ENCODE measurements at regions not wholly inside any gene's neighbourhood (a gene's known extent, or its start where the extent isn't known, plus 50 kb on each side); places are given as distances from the start of the nearest gene placed in this dataset.

DNA sequence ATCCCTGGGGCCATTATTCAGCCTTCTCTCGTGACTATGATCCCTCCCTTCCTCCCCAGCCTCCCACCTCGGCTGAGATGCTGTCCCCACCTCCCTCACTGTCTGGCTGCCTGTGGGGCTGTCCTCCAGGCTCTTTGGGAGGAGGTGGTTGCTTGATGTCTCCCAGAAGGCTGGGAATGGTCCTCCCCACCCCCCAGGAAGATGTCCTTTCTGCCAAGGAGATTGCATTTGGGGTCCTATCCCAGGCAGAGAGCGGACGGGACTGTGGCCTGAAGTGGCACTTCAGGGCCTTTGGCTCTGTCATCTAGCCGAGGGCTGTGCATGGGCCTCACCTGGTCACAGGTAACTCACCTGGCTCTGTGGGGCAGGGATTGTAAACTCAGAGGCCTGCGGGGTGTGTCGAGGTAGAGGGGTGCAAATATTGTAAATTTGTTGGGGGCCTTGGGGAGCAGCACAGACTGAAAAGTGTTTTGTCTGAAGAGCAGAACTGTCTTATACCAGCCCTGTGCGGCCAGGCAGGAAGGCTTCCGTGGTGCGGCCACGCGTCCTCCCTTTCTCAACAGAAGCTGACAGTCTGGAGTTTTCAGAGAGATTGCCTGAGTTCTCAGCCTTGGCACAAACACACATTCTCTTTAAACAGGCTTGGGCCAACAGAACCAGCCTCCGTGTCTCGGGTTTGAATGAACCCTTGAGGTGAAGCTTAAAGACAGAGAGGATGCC is 177.9 kb downstream of the SEC14L1 start:
- Histone ChIP-seq H3K4me1 (ENCODE audit: control insufficient read depth, insufficient read depth, low read length) (peaks cover 64% of the 10 kb centered on the region), H3K9ac (ENCODE audit: low read length in 2 of 2) (peak overlapping the region; percentile 65 to 75), H3K4me3 (ENCODE audit: low read length in 2 of 2) (peak overlapping the region in 1 of 2 donors; percentile 79)

DNA sequence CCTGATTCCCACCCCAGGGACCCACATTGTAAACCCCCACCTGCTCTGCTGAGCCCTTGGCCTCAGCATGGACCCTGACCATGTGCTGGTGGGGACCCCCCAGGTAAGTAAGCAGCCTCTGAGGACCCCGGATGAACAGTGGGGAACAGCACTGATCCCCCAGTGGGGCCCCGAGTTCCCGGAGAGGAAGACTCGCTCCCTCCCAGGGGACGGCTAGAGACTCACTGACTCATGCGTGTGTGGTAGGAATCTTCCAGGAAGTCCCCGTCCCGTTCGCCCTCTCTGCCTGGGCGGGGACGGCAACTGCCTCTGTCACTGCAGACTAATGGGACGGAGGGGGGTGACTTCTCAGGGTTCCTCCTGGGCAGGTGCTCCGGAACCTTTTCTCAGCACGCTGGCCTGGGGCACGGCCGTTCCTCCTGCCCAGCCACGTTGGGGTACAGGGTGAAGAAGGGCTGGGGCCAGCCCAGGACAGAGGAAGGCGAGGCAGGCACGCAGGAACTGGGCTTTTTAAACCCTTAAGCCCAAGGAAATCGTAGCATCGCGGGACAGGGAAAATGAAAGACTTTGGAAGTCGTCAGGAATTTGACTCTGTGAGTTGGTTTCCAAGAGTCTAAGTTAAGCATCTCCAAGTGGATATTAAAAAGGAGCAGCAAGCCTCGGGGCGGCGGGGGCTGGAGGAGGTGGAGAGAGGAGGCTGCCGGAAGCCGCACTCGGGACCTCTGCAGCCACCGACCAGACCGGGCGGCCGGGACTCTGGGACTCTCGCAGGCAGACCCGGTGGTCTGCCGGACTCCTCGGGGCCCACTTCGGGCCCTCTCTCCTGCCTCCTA is 178.7 kb downstream of the SEC14L1 start:
- H3K27ac ChIP-seq (ENCODE audit: low read length), result peak overlapping the region; percentile 92
- peaks cover 70% of the 10 kb centered on the region for H3K4me1 ChIP-seq (ENCODE audit: control insufficient read depth, insufficient read depth, low read length)
- H3K9me3 ChIP-seq (ENCODE audit: control insufficient read depth in 2 of 2, low read length in 2 of 2), result no peaks in the 10 kb centered on the region
- peak overlapping the region; percentile 61 to 79 for H3K4me3 ChIP-seq (ENCODE audit: low read length in 2 of 2)
- peak overlapping the region; percentile 70 to 75 for H3K9ac ChIP-seq (ENCODE audit: low read length in 2 of 2)
- H3K27me3 ChIP-seq (ENCODE audit: control insufficient read depth in 1 of 2, insufficient read depth in 2 of 2, low read length in 2 of 2), result no peaks in the 10 kb centered on the region
- H3K36me3 ChIP-seq (ENCODE audit: control insufficient read depth in 2 of 2, insufficient read depth in 2 of 2, low read length in 2 of 2), result no peaks in the 10 kb centered on the region

More for the DNA sequence above, 177.9 kb downstream of the SEC14L1 start:
- H3K27me3 ChIP-seq (ENCODE audit: control insufficient read depth in 1 of 2, insufficient read depth in 2 of 2, low read length in 2 of 2), result no peaks in the 10 kb centered on the region
- no peaks in the 10 kb centered on the region for H3K9me3 ChIP-seq (ENCODE audit: control insufficient read depth in 2 of 2, low read length in 2 of 2)
- no peaks in the 10 kb centered on the region for H3K36me3 ChIP-seq (ENCODE audit: control insufficient read depth in 2 of 2, insufficient read depth in 2 of 2, low read length in 2 of 2)
- H3K27ac ChIP-seq (ENCODE audit: low read length), result peak overlapping the region; percentile 92

DNA sequence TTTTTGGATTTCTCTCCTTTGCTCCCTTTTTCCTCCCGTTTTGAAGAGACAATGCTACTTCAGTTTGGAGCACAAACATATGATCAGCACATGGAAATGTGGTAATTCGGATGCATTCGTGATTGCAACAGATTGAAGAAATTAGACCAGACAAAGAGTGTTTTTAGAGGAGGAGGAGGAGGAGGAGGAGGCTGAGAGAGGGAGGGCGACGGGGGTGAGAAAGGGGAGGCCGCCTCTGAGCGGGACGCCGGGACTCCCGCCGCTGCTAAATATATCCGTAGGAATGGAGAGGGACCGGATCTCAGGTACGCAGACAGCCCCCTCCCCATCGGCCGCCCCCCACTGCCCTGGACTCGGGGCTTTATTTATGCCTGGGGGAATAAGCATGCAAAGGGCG is 179.3 kb downstream of the SEC14L1 start:
- Histone ChIP-seq H3K4me1 (ENCODE audit: control insufficient read depth, insufficient read depth, low read length) (peaks cover 68% of the 10 kb centered on the region), H3K4me3 (ENCODE audit: low read length in 2 of 2) (peak overlapping the region; percentile 61 to 79), H3K9ac (ENCODE audit: low read length in 2 of 2) (peak overlapping the region; percentile 70 to 75), H3K27ac (ENCODE audit: low read length) (peak overlapping the region; percentile 92), H3K36me3 (ENCODE audit: control insufficient read depth in 2 of 2, insufficient read depth in 2 of 2, low read length in 2 of 2) (no peaks in the 10 kb centered on the region), H3K27me3 (ENCODE audit: control insufficient read depth in 1 of 2, insufficient read depth in 2 of 2, low read length in 2 of 2) (no peaks in the 10 kb centered on the region), H3K9me3 (ENCODE audit: control insufficient read depth in 2 of 2, low read length in 2 of 2) (no peaks in the 10 kb centered on the region)

DNA sequence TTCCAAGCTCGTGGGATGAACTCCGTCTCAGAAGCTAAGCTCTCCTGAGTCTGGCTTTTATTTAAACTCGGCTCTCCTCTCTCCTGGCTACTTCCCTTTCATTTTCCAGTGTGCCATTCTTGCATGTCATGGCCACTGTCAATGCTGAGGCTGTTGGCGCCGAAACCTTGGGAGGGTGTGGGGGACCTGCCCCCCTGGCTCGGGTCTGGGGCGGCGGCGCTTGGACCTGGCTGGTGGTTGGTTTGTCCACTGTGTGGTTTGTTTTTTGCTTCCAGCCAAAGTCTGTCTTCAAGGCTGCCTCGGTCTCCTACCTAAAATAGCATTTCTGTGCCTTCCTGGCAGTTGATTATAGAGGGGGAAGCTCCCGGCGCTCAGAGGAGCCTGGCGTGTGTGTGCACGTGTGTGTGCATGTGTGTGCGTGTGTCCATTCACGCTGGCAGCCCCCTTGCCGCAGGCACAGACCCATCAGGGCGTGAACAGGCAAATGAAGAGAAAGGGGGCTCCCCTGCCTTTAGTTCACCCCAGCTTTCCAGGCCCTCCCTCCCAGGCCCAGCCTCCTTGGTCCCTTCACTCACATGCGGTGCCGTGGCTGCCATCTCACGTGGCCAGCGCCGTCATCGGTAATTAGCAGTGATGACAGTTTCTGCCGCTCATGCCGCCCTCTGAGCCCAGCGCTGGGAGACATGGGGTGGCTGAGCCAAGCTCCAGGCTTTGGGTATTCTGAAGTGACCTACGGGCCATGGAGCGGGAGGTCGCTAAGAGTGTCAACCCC is 179.9 kb downstream of the SEC14L1 start:
- Histone ChIP-seq H3K4me3 (ENCODE audit: low read length in 2 of 2) (peak overlapping the region; percentile 61 to 79), H3K9ac (ENCODE audit: low read length in 2 of 2) (peak overlapping the region; percentile 69 to 70), H3K4me1 (ENCODE audit: control insufficient read depth, insufficient read depth, low read length) (peaks cover 72% of the 10 kb centered on the region)

DNA sequence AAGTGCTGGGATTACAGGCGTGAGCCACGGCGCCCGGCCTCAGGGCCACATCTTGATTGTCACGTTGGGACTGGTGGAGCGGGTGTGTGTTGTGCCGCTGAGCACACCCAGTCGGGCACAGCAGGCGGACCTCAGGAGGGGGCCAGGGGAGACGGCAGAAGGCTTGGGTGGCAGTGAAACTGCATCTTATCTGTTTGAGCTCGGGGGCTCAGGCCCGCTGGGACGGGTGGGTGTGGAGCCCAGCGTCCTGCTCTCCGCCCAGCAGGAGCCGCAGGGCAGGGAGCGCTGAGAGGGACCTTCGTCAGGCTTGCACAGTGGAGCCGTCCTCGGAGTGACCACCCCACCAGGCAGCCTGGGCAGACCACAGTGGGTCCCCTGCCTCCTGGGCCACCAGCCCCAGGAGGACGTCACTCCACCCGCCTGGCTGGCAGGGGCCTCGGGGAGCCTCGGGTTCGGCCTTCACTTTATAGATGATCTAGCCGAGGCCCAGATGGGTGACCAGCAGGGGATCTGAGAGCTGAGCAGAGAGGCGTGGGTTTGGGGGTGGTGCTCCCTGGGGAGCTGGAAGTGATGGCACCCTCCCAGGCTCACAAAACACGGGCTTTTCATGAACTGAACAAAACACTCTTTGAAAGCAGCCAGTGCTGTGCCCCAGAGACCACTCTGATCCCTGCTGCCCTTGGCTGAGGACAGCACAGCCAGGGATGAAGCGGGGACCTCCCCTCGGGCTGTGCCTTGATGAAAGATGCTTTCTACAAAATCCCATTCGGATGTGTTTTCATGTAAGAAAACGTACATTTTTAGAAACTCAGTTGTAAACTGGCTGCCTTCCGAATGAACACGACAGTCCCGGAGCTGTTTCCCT is 181.1 kb downstream of the SEC14L1 start:
- Histone ChIP-seq H3K4me1 (ENCODE audit: control insufficient read depth, insufficient read depth, low read length) (peaks cover 73% of the 10 kb centered on the region), H3K9me3 (ENCODE audit: control insufficient read depth in 2 of 2, low read length in 2 of 2) (no peaks in the 10 kb centered on the region), H3K4me3 (ENCODE audit: low read length in 2 of 2) (peak overlapping the region in 1 of 2 donors; percentile 57), H3K36me3 (ENCODE audit: control insufficient read depth in 2 of 2, insufficient read depth in 2 of 2, low read length in 2 of 2) (no peaks in the 10 kb centered on the region), H3K9ac (ENCODE audit: low read length in 2 of 2) (peak overlapping the region in 1 of 2 donors; percentile 66), H3K27me3 (ENCODE audit: control insufficient read depth in 1 of 2, insufficient read depth in 2 of 2, low read length in 2 of 2) (no peaks in the 10 kb centered on the region), H3K27ac (ENCODE audit: low read length) (peak overlapping the region; percentile 92)

More for the DNA sequence above, 179.9 kb downstream of the SEC14L1 start:
- H3K9me3 ChIP-seq (ENCODE audit: control insufficient read depth in 2 of 2, low read length in 2 of 2), result no peaks in the 10 kb centered on the region
- H3K27me3 ChIP-seq (ENCODE audit: control insufficient read depth in 1 of 2, insufficient read depth in 2 of 2, low read length in 2 of 2), result no peaks in the 10 kb centered on the region
- H3K27ac ChIP-seq (ENCODE audit: low read length), result peak overlapping the region; percentile 92
- H3K36me3 ChIP-seq (ENCODE audit: control insufficient read depth in 2 of 2, insufficient read depth in 2 of 2, low read length in 2 of 2), result no peaks in the 10 kb centered on the region

DNA sequence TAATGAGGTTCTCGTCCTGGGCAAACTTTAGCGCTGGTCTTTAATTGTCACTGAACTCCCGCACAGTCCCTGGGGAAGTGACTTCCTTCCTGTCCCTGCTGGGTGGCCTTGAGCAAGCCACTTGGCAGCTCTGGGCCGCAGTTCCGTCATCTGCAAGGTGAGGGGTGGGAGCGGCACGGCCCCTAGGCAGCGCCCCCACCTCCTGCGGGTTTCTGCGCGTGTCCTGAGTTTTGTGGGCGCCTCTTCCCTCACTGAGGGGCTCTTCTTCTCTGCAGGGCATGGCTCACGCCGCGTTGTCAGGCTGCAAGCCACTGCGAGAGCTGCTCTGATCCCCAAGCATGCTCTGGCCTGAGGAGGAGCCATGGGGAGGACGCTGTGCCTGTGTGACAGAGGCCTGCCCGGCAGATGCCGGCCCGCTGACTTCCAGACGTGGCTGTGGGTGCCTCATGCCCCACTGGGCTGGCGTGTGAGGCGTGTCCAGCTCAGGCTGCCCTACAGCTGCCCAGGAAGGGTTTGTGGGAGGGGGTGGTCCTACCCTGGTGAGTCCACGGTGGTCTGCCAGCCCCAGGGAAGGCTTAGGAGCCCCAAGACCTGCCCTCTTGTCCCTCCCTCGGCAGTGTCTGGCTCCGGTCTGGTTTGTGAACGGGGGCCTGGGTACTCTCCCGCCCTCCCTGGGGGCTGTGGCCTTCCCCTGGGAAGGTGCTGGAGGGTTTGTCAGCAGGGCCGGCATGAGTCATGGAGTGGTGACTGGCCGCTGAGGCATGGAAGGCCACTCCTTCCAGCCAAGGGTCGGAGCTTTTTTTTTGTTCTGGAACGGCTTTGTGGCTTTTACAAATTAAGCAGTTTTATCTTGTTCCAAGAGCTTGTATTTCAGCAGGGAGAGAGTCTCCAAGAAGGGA is 182.0 kb downstream of the SEC14L1 start:
- peak overlapping the region; percentile 49 to 57 for H3K4me3 ChIP-seq (ENCODE audit: low read length in 2 of 2)
- peaks cover 78% of the 10 kb centered on the region for H3K4me1 ChIP-seq (ENCODE audit: control insufficient read depth, insufficient read depth, low read length)
- H3K9me3 ChIP-seq (ENCODE audit: control insufficient read depth in 2 of 2, low read length in 2 of 2), result no peaks in the 10 kb centered on the region
- H3K27ac ChIP-seq (ENCODE audit: low read length), result peak overlapping the region; percentile 92
- no peaks in the 10 kb centered on the region for H3K27me3 ChIP-seq (ENCODE audit: control insufficient read depth in 1 of 2, insufficient read depth in 2 of 2, low read length in 2 of 2)
- peak overlapping the region; percentile 59 to 66 for H3K9ac ChIP-seq (ENCODE audit: low read length in 2 of 2)
- H3K36me3 ChIP-seq (ENCODE audit: control insufficient read depth in 2 of 2, insufficient read depth in 2 of 2, low read length in 2 of 2), result no peaks in the 10 kb centered on the region

DNA sequence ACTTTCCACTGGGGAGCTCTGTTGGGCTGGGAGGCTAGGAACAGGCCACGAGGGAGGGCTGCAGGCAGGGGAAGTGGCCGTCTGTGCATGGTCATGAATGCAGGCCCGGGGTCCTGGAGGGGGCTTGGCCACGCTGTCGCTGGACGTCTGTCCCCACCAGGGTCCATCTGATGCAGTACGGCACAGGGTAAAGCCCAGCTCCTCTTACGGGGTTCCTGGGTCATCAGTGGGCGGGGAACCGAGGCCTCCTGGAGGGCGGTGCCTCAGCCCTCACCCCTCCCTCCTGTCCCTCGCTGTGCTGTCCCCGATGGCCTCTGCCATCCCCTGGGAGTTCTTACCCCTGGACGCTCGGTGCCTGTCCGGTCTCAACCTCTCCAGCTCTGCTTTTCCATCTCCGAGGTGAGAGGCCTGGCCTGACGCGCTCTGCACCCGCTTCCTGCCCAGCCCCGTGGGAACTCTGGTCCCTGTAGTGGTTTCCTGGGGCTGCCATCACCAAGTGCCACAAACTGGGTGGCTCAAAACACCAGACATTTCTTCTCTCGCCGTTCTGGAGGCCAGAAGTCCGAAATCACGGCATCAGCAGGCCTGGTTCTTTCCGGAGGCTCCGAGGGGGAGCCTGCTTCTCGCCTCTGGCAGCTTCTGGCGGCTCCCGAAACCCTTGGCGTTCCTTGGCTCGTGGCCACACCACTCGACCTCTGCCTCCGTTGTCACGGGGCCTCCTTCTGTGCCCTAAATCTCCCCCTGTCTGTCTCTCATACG is 182.8 kb downstream of the SEC14L1 start:
- Histone ChIP-seq H3K9ac (ENCODE audit: low read length in 2 of 2) (peak overlapping the region; percentile 59 to 66), H3K4me1 (ENCODE audit: control insufficient read depth, insufficient read depth, low read length) (peaks cover 77% of the 10 kb centered on the region), H3K36me3 (ENCODE audit: control insufficient read depth in 2 of 2, insufficient read depth in 2 of 2, low read length in 2 of 2) (no peaks in the 10 kb centered on the region), H3K27me3 (ENCODE audit: control insufficient read depth in 1 of 2, insufficient read depth in 2 of 2, low read length in 2 of 2) (no peaks in the 10 kb centered on the region), H3K9me3 (ENCODE audit: control insufficient read depth in 2 of 2, low read length in 2 of 2) (no peaks in the 10 kb centered on the region), H3K4me3 (ENCODE audit: low read length in 2 of 2) (peak overlapping the region; percentile 49 to 57), H3K27ac (ENCODE audit: low read length) (peak overlapping the region; percentile 92)

DNA sequence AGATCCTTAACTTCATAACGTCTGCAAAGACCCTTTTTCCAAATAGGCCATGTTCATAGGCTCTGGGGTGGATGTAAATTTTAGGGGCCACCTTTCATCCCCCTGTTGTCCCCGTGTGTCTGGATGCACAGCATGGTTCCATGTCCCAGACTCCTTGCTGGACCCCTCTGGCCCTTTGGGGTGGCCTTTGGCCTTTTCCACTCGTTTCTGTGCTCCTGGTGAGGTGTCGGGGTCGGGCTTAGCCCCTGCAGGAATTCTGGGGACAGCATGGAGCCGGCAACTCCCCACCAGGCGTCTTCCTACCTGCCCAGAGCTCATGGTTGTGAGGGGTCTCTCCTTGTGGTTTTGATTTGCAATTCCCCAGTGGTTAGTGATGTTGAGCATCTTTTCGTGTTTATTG is 183.5 kb downstream of the SEC14L1 start:
- peak overlapping the region; percentile 92 for H3K27ac ChIP-seq (ENCODE audit: low read length)
- H3K27me3 ChIP-seq (ENCODE audit: control insufficient read depth in 1 of 2, insufficient read depth in 2 of 2, low read length in 2 of 2), result no peaks in the 10 kb centered on the region
- peak overlapping the region in 1 of 2 donors; percentile 57 for H3K4me3 ChIP-seq (ENCODE audit: low read length in 2 of 2)
- H3K36me3 ChIP-seq (ENCODE audit: control insufficient read depth in 2 of 2, insufficient read depth in 2 of 2, low read length in 2 of 2), result no peaks in the 10 kb centered on the region
- H3K4me1 ChIP-seq (ENCODE audit: control insufficient read depth, insufficient read depth, low read length), result peaks cover 72% of the 10 kb centered on the region
- H3K9me3 ChIP-seq (ENCODE audit: control insufficient read depth in 2 of 2, low read length in 2 of 2), result no peaks in the 10 kb centered on the region
- peak overlapping the region in 1 of 2 donors; percentile 59 for H3K9ac ChIP-seq (ENCODE audit: low read length in 2 of 2)
